ENCODE measurements at regions not wholly inside any gene's neighbourhood (a gene's known extent, or its start where the extent isn't known, plus 50 kb on each side); places are given as distances from the start of the nearest gene placed in this dataset.

DNA sequence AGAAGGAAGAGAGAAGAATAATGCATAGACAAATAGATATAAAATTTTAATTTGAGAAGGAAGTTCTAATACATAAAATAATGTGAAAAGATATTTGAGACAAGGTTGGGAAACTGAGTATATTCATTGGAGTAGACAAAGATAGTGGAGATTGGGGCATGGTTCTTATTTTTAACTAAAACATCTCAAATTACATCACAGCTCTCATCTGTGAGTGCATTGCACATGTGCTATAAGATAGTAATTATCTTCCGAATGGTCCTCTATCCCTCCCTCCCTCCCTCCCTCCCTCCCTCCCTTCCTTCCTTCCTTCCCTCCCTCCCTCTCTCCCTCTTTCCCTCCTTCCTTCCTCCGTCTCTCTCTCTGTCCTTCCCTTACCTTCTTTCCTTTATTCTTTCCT, 1104.0 kb upstream of the FLRT2 start:
- TF ChIP-seq, protein P1, sequence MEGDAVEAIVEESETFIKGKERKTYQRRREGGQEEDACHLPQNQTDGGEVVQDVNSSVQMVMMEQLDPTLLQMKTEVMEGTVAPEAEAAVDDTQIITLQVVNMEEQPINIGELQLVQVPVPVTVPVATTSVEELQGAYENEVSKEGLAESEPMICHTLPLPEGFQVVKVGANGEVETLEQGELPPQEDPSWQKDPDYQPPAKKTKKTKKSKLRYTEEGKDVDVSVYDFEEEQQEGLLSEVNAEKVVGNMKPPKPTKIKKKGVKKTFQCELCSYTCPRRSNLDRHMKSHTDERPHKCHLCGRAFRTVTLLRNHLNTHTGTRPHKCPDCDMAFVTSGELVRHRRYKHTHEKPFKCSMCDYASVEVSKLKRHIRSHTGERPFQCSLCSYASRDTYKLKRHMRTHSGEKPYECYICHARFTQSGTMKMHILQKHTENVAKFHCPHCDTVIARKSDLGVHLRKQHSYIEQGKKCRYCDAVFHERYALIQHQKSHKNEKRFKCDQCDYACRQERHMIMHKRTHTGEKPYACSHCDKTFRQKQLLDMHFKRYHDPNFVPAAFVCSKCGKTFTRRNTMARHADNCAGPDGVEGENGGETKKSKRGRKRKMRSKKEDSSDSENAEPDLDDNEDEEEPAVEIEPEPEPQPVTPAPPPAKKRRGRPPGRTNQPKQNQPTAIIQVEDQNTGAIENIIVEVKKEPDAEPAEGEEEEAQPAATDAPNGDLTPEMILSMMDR (IDR thresholded peaks at IDR 0.05), result no peak
- TF ChIP-seq POLR2A (IDR thresholded peaks at IDR 0.05), result no peak
